Loucy (cell line): ENCODE measurements at regions not wholly inside any gene's neighbourhood (a gene's known extent, or its start where the extent isn't known, plus 50 kb on each side); places are given as distances from the start of the nearest gene placed in this dataset.

ENCODE experiments used
- CTCF ChIP-seq: fragments of 200-600 bp; sonication (generic); conservative IDR thresholded peaks from 2 replicates; pipeline ENCODE4 v1.5.1; 2014; ENCODE audit warnings: mild to moderate bottlenecking, antibody characterized with exemption, low read length
- EZH2phosphoT487 ChIP-seq: fragments of 200-600 bp; IDR thresholded peaks from 2 replicates; pipeline ENCODE4 v1.6.1; 2018; ENCODE audit warnings: antibody characterized with exemption, mild to moderate bottlenecking, moderate library complexity, borderline replicate concordance

DNA sequence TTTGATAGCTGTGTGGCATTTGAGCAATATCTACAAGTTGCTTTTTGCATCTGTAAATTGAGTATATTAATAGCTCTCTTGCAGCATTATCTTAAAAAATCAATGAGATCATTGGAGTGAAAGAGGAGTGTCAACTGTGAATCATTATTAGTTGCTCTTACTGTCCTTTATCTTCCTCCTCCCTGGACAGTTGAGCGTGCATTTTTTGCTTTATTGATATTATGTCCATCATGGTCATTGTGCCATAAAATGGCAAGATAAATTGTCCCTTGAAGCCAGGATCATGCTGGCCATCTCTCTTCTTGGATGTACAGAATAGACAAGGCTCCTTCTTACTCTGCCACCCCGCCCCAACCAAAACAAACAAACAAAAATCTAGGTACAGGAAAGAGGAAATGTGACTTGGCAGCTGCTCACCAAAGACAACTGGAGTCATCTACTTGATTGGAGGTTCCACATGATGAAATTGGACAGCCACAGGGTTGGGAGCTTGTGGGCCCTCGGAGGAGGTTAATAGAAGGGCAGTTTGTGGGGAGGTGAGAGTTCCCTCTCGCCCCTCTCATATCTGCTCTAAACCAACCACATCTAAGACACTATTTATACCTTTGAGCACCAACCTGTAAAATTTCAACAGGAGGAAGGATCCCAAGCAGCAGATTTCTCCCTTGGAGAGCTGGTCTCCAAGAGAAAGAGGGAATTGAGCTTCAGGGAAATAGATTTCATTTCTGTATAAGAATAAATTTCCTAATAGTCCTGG, 252.7 kb downstream of the SKIDA1 start:
- no peak for TF ChIP-seq CTCF
- TF ChIP-seq EZH2phosphoT487: no peak
